ENCODE measurements at regions not wholly inside any gene's neighbourhood (a gene's known extent, or its start where the extent isn't known, plus 50 kb on each side); places are given as distances from the start of the nearest gene placed in this dataset.

- peaks cover 12% of the 10 kb centered on the region for H3K27me3 Mint-ChIP-seq (ENCODE audit: low read depth)
- H3K36me3 Mint-ChIP-seq (ENCODE audit: low read depth): no peaks in the 10 kb centered on the region
- DNase-seq (ENCODE audit: low spot score): no peak
- H3K4me1 Mint-ChIP-seq (ENCODE audit: low read depth): no peaks in the 10 kb centered on the region
- H3K27ac Mint-ChIP-seq: no peak overlapping the region
- H3K9me3 Mint-ChIP-seq: no peaks in the 10 kb centered on the region
- H3K4me3 Mint-ChIP-seq: no peak overlapping the region
Measured at GRCh38 chr6:134733801-134734200, 216.1 kb downstream of the ALDH8A1 start.

DNA sequence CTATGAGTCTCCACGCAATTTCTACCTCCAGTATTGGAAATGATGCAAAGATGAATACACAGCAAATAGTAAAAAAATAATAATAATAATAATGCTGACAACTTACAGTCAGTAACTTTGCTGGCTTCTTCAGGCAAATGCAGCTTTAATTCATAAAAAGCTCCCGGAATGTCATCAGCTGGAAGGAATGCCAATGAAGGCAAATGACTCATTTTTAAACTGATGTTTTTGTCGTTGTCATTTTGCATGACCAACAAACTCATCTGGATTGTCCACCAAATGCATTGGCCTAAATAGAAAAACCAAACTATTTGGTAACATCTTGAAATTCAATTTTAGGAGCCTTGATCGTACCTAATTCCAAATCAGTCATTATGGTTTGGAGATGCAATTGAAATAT lies 217.1 kb downstream of the ALDH8A1 start:
- Mint-ChIP-seq H3K27ac (no peak overlapping the region), H3K4me1 (ENCODE audit: low read depth) (no peaks in the 10 kb centered on the region), H3K9me3 (no peaks in the 10 kb centered on the region), H3K27me3 (ENCODE audit: low read depth) (peaks cover 9% of the 10 kb centered on the region), H3K4me3 (no peak overlapping the region), H3K36me3 (ENCODE audit: low read depth) (no peaks in the 10 kb centered on the region)
- no peak for DNase-seq (ENCODE audit: low spot score)

DNA sequence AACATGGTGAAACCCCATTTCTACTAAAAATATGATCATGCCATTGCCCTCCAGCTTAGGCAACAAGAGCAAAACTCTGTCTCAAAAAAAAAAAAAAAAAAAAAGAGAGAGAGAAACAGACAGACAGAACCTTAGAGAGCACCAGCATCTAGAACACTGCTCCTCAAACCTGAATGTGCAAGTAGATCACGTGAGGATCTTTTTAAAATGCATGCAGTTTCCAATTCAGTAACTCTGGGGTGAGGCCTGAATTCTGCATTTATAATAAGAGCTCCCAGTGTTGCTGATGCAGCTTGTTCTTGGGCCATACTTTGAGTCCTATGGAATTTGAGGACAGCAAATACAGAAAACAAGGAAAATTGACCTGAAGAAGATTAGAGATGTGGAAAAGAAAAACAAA lies 218.3 kb downstream of the ALDH8A1 start:
- H3K4me3 Mint-ChIP-seq: no peak overlapping the region
- DNase-seq (ENCODE audit: low spot score): no peak
- no peaks in the 10 kb centered on the region for H3K4me1 Mint-ChIP-seq (ENCODE audit: low read depth)
- peaks cover 7% of the 10 kb centered on the region for H3K27me3 Mint-ChIP-seq (ENCODE audit: low read depth)
- no peaks in the 10 kb centered on the region for H3K9me3 Mint-ChIP-seq
- no peak overlapping the region for H3K27ac Mint-ChIP-seq
- H3K36me3 Mint-ChIP-seq (ENCODE audit: low read depth): no peaks in the 10 kb centered on the region

DNA sequence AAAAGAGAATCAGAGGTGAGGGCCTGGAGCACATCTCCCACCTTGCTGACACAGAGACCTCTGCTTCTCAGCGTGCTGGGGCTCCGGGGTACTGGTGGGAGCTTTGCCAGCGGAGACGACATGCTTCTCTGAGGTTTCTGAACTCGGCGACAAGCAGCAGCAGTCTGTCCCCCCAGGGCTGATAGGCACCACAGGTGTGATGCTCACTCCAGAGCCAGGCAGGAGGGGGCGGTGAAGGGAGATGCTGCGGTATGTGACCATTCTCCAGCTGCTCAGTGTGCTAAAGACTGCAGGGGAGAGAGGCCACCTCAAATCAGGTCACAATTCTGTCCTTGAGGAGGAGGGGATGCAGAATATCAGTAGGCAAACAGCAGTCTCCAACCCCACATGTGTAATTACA lies 219.9 kb downstream of the ALDH8A1 start:
- Mint-ChIP-seq H3K27me3 (ENCODE audit: low read depth) (peaks cover 7% of the 10 kb centered on the region), H3K27ac (no peak overlapping the region), H3K9me3 (no peaks in the 10 kb centered on the region), H3K4me3 (no peak overlapping the region), H3K4me1 (ENCODE audit: low read depth) (no peaks in the 10 kb centered on the region), H3K36me3 (ENCODE audit: low read depth) (no peaks in the 10 kb centered on the region)
- DNase-seq (ENCODE audit: low spot score): no peak

DNA sequence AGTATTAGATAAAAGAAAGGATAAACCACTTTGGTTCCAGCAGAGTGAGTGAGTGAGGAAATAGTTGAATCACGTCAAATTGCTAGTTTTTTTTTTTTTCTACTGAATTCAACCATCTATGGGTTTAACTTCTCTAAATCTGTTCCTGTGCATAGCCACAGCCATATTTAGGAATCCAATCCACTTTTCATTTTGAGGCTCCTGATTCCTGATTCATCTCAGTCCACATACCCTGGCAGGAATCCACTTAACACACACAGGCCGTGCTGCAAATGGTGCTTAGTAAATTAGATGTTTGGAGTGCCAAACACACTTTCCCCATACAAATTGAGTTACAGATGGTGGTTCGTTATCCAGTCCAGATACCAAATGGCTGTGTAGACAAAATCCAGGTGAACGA lies 220.3 kb downstream of the ALDH8A1 start:
- H3K4me3 Mint-ChIP-seq: no peak overlapping the region
- peaks cover 7% of the 10 kb centered on the region for H3K27me3 Mint-ChIP-seq (ENCODE audit: low read depth)
- no peaks in the 10 kb centered on the region for H3K4me1 Mint-ChIP-seq (ENCODE audit: low read depth)
- no peak overlapping the region for H3K27ac Mint-ChIP-seq
- no peaks in the 10 kb centered on the region for H3K36me3 Mint-ChIP-seq (ENCODE audit: low read depth)
- no peaks in the 10 kb centered on the region for H3K9me3 Mint-ChIP-seq
- no peak for DNase-seq (ENCODE audit: low spot score)

GRCh38 chr6:134727081-134727480 lies 222.8 kb downstream of the ALDH8A1 start:
- DNase-seq (ENCODE audit: low spot score): no peak
- H3K9me3 Mint-ChIP-seq: no peaks in the 10 kb centered on the region

DNA sequence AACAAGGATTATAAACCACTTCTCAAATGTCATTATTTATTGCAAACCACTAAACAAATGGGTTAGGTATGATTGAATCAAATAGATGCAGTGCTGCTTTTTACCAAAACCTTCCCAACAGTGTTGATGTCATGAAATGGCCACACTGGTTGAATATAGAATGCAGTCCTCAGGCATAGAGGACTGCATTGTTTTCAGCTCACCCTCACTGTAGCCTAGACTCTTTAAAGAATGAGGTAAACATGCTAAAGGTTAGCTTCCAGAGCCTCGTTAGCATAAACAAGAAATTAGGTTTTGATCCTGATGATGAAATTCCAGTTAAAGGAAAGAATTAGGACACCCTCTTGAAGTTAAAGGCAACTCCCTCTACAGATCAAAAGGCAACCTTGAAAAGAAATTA lies 224.3 kb downstream of the ALDH8A1 start:
- no peaks in the 10 kb centered on the region for H3K4me1 Mint-ChIP-seq (ENCODE audit: low read depth)
- no peak overlapping the region for H3K27ac Mint-ChIP-seq
- no peaks in the 10 kb centered on the region for H3K36me3 Mint-ChIP-seq (ENCODE audit: low read depth)
- no peaks in the 10 kb centered on the region for H3K9me3 Mint-ChIP-seq
- H3K27me3 Mint-ChIP-seq (ENCODE audit: low read depth): peaks cover 12% of the 10 kb centered on the region
- no peak overlapping the region for H3K4me3 Mint-ChIP-seq
- no peak for DNase-seq (ENCODE audit: low spot score)

More at GRCh38 chr6:134727081-134727480, 222.8 kb downstream of the ALDH8A1 start:
- H3K36me3 Mint-ChIP-seq (ENCODE audit: low read depth): no peaks in the 10 kb centered on the region
- no peak overlapping the region for H3K27ac Mint-ChIP-seq
- no peak overlapping the region for H3K4me3 Mint-ChIP-seq
- H3K27me3 Mint-ChIP-seq (ENCODE audit: low read depth): peaks cover 12% of the 10 kb centered on the region
- no peaks in the 10 kb centered on the region for H3K4me1 Mint-ChIP-seq (ENCODE audit: low read depth)

DNA sequence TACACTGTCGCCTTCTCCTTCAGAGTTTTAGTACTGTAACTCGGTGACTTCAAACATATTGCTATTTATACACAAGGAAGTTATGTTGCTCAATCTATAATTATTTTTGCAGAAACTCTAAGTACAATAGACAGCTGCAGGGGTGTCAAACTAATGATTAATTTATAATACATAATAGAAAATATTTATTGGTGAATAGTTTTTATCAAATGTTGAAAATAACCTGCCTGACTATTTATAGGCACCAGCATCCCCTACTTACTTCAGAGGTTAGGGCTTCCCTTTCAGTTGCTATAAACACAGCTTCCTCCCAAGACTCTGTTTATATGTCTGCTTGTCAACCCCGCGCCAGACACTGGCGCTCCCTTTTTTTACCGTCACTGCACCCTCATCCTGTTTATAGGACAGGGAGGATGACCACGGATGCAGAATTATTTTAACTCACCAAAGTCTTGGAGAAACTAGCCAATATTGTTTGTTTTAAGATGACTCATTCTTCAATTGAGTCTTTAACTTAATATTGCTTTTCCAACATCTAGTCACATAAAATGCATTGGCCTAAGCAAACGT lies 225.0 kb downstream of the ALDH8A1 start:
- H3K4me3 Mint-ChIP-seq: no peak overlapping the region
- no peak for DNase-seq (ENCODE audit: low spot score)

GRCh38 chr6:134723081-134723871 lies 226.6 kb downstream of the ALDH8A1 start:
- Mint-ChIP-seq H3K4me3 (no peak overlapping the region), H3K27ac (no peak overlapping the region), H3K36me3 (ENCODE audit: low read depth) (no peaks in the 10 kb centered on the region), H3K27me3 (ENCODE audit: low read depth) (peaks cover 12% of the 10 kb centered on the region), H3K4me1 (ENCODE audit: low read depth) (no peaks in the 10 kb centered on the region), H3K9me3 (no peaks in the 10 kb centered on the region)
- no peak for DNase-seq (ENCODE audit: low spot score)

More for the DNA sequence above, 225.0 kb downstream of the ALDH8A1 start:
- no peaks in the 10 kb centered on the region for H3K36me3 Mint-ChIP-seq (ENCODE audit: low read depth)
- H3K4me1 Mint-ChIP-seq (ENCODE audit: low read depth): no peaks in the 10 kb centered on the region
- H3K27ac Mint-ChIP-seq: no peak overlapping the region
- H3K9me3 Mint-ChIP-seq: no peaks in the 10 kb centered on the region
- peaks cover 12% of the 10 kb centered on the region for H3K27me3 Mint-ChIP-seq (ENCODE audit: low read depth)

- no peaks in the 10 kb centered on the region for H3K4me1 Mint-ChIP-seq (ENCODE audit: low read depth)
- H3K9me3 Mint-ChIP-seq: no peaks in the 10 kb centered on the region
- no peaks in the 10 kb centered on the region for H3K36me3 Mint-ChIP-seq (ENCODE audit: low read depth)
- H3K27me3 Mint-ChIP-seq (ENCODE audit: low read depth): peaks cover 9% of the 10 kb centered on the region
- no peak overlapping the region for H3K4me3 Mint-ChIP-seq
- DNase-seq (ENCODE audit: low spot score): no peak
- H3K27ac Mint-ChIP-seq: no peak overlapping the region
Measured at GRCh38 chr6:134722200-134722870, 227.6 kb downstream of the ALDH8A1 start.

DNA sequence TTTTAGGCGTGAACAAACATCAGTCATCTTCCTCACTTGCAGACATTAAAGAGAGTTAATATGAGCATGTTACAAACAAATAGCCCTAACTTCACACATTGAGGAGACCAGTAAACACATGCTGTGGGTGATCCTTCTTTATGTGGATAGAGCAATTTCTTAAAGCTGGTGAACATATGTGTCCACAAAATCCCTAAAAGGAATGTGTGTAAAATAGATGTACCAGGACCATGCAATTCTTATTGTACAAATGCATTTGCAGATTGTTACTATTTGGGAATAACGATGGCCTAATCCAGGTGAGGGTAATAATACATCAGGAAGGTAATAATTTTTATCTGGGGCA lies 228.9 kb downstream of the ALDH8A1 start:
- H3K9me3 Mint-ChIP-seq: no peaks in the 10 kb centered on the region
- H3K27ac Mint-ChIP-seq: no peak overlapping the region
- no peaks in the 10 kb centered on the region for H3K36me3 Mint-ChIP-seq (ENCODE audit: low read depth)
- H3K4me1 Mint-ChIP-seq (ENCODE audit: low read depth): no peaks in the 10 kb centered on the region
- no peak overlapping the region for H3K4me3 Mint-ChIP-seq
- H3K27me3 Mint-ChIP-seq (ENCODE audit: low read depth): peaks cover 5% of the 10 kb centered on the region
- no peak for DNase-seq (ENCODE audit: low spot score)

DNA sequence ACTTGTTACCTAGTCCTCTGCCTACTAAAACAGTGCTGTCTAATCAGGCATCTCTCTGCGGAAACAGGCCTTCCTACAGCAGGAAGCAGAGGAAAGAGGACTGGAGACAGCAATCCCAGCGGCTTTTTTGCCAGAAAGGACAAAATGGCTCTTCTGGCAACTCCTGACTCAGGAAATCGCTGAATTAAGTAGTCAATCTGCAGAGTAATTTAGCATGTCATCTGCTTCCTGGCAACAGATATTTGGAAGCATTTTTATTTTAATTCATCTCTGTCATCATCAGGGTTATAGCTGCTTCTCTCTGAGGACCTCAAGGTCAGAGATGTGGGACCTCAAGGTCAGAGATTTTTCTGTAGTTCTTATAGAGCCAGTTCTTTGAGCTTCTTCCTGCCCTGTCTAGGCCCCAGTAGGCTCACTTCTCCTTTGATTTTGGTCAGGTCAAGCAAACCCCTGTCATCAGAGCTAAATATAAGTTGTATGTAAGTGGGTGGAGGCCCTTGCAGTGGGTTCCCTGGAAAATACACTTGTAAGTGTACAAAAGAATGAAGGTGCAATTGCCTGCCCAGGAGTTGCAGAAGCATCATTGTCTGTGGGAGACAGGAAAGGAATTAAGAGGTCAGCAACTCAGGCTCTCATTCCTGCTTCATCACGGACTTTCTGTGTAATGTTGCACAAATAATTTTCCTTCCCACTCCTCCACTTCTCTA lies 229.4 kb downstream of the ALDH8A1 start:
- H3K27ac Mint-ChIP-seq: no peak overlapping the region
- no peak for DNase-seq (ENCODE audit: low spot score)

GRCh38 chr6:134719911-134720310 lies 230.0 kb downstream of the ALDH8A1 start:
- no peak overlapping the region for H3K4me3 Mint-ChIP-seq
- no peaks in the 10 kb centered on the region for H3K9me3 Mint-ChIP-seq
- DNase-seq (ENCODE audit: low spot score): no peak
- H3K4me1 Mint-ChIP-seq (ENCODE audit: low read depth): no peaks in the 10 kb centered on the region
- H3K27me3 Mint-ChIP-seq (ENCODE audit: low read depth): peaks cover 7% of the 10 kb centered on the region
- no peak overlapping the region for H3K27ac Mint-ChIP-seq
- no peaks in the 10 kb centered on the region for H3K36me3 Mint-ChIP-seq (ENCODE audit: low read depth)

More for the DNA sequence above, 229.4 kb downstream of the ALDH8A1 start:
- no peaks in the 10 kb centered on the region for H3K36me3 Mint-ChIP-seq (ENCODE audit: low read depth)
- no peaks in the 10 kb centered on the region for H3K4me1 Mint-ChIP-seq (ENCODE audit: low read depth)
- no peak overlapping the region for H3K4me3 Mint-ChIP-seq
- no peaks in the 10 kb centered on the region for H3K9me3 Mint-ChIP-seq
- H3K27me3 Mint-ChIP-seq (ENCODE audit: low read depth): peaks cover 7% of the 10 kb centered on the region

- no peak for DNase-seq (ENCODE audit: low spot score)
- H3K9me3 Mint-ChIP-seq: no peaks in the 10 kb centered on the region
- no peaks in the 10 kb centered on the region for H3K4me1 Mint-ChIP-seq (ENCODE audit: low read depth)
- no peak overlapping the region for H3K27ac Mint-ChIP-seq
- H3K4me3 Mint-ChIP-seq: no peak overlapping the region
- no peaks in the 10 kb centered on the region for H3K36me3 Mint-ChIP-seq (ENCODE audit: low read depth)
- peaks cover 7% of the 10 kb centered on the region for H3K27me3 Mint-ChIP-seq (ENCODE audit: low read depth)
Measured at GRCh38 chr6:134719286-134719685, 230.6 kb downstream of the ALDH8A1 start.
